ENCODE measurements at regions not wholly inside any gene's neighbourhood (a gene's known extent, or its start where the extent isn't known, plus 50 kb on each side); places are given as distances from the start of the nearest gene placed in this dataset.

GRCh38 chr5:85549836-85550599 is 1067.7 kb upstream of the COX7C start:
- TF ChIP-seq CTCF (conservative IDR thresholded peaks at IDR 0.05; ENCODE audit: low read depth, low read length), result no peak
- TF ChIP-seq EZH2 (IDR thresholded peaks at IDR 0.05; ENCODE audit: borderline replicate concordance, low read depth, low read length, poor library complexity, severe bottlenecking), result no peak

Measured in A673 (cell line).